SK-N-SH (cell line): ENCODE measurements at regions not wholly inside any gene's neighbourhood (a gene's known extent, or its start where the extent isn't known, plus 50 kb on each side); places are given as distances from the start of the nearest gene placed in this dataset.
A peak's percentile ranks its signal among the peaks of the same experiment; 100 is the strongest.

ENCODE experiments used
- CTCF ChIA-PET: fragments of 300-600, 350-600 bp; formaldehyde crosslinking; extraction: SDS; loops from one replicate; lab custom pipeline; 2021; lab: Yijun Ruan, JAX
- POLR2A ChIA-PET: fragments of 350-600 bp; sonication (Branson Sonifier 250); formaldehyde crosslinking; extraction: SDS; loops from one replicate; lab custom pipeline; 2020; ENCODE audit warnings: antibody characterized with exemption, inconsistent platforms; lab: Yijun Ruan, JAX
- DNase-seq: peaks from one replicate; pipeline ENCODE4 v3.0.0; 2012
- H2AFZ ChIP-seq: fragments of 200-600 bp; sonication (generic); 2 replicates; pipeline ENCODE4 v1.8.1; 2016; ENCODE audit warnings: antibody characterized with exemption, mild to moderate bottlenecking, low read depth
- H3F3A ChIP-seq: fragments of 200-600 bp; sonication (generic); replicated peaks from 2 replicates; pipeline ENCODE3; 2016; ENCODE audit warnings: antibody characterized with exemption, mild to moderate bottlenecking; ENCODE audit not compliant: insufficient read depth
- H3K27ac ChIP-seq, 2 experiments: fragments of 200-500 bp in 1 of 2; fragments of 200-600 bp in 1 of 2; sonication (Bioruptor generic) in 1 of 2; sonication (generic), shearing (Covaris generic) in 1 of 2; 2 replicates each; pipeline versions ENCODE4 v1.5.1 to v1.6.1; 2014 to 2016; ENCODE audit warnings: low read depth in 2 of 2, inconsistent platforms in 1 of 2, low read length in 1 of 2, mild to moderate bottlenecking in 1 of 2, mixed read lengths in 1 of 2
- H3K27me3 ChIP-seq: fragments of 200-600 bp; sonication (generic), shearing (Covaris generic); 2 replicates; pipeline ENCODE4 v1.6.1; 2016; ENCODE audit warnings: mixed run types; ENCODE audit not compliant: insufficient read depth
- H3K36me3 ChIP-seq, 2 experiments: fragments of 200-500 bp in 1 of 2; fragments of 200-600 bp in 1 of 2; sonication (Bioruptor generic) in 1 of 2; sonication (generic) in 1 of 2; replicated peaks in 1 of 2; 2 replicates each; pipeline versions ENCODE3 to v1.5.1; 2014 to 2016; ENCODE audit warnings: low read length in 1 of 2, mild to moderate bottlenecking in 1 of 2; ENCODE audit not compliant: insufficient read depth in 2 of 2, control insufficient read depth in 1 of 2
- H3K4me1 ChIP-seq, 2 experiments: fragments of 200-500 bp in 1 of 2; fragments of 200-600 bp in 1 of 2; sonication (Bioruptor generic) in 1 of 2; sonication (generic), shearing (Covaris generic) in 1 of 2; 2 replicates each; pipeline versions ENCODE4 v1.5.1 to v1.6.1; 2014 to 2016; ENCODE audit warnings: low read depth in 1 of 2, low read length in 1 of 2, mixed run types in 1 of 2; ENCODE audit not compliant: insufficient read depth in 2 of 2, control insufficient read depth in 1 of 2
- H3K4me2 ChIP-seq: fragments of 200-600 bp; sonication (generic), shearing (Covaris generic); 2 replicates; pipeline ENCODE4 v1.6.1; 2017; ENCODE audit warnings: mixed run types
- H3K4me3 ChIP-seq, 2 experiments: fragments of 200-500 bp in 1 of 2; fragments of 200-600 bp in 1 of 2; sonication (Bioruptor generic) in 1 of 2; sonication (generic), shearing (Covaris generic) in 1 of 2; 2 replicates each; pipeline versions ENCODE4 v1.5.1 to v1.8.1; 2014 to 2016; ENCODE audit warnings: low read depth in 2 of 2, inconsistent platforms in 1 of 2, low read length in 1 of 2, mild to moderate bottlenecking in 1 of 2, mixed read lengths in 1 of 2, moderate library complexity in 1 of 2
- H3K79me2 ChIP-seq: fragments of 200-600 bp; sonication (generic); 2 replicates; pipeline ENCODE4 v1.8.1; 2017; ENCODE audit warnings: mild to moderate bottlenecking; ENCODE audit not compliant: insufficient read depth
- H3K9ac ChIP-seq: fragments of 200-600 bp; sonication (generic); 2 replicates; pipeline ENCODE4 v1.6.1; 2017; ENCODE audit warnings: mixed run types
- H3K9me2 ChIP-seq: fragments of 200-600 bp; sonication (generic); 2 replicates; pipeline ENCODE4 v1.6.1; 2017; ENCODE audit warnings: mixed run types
- H3K9me3 ChIP-seq: fragments of 200-600 bp; sonication (generic); 2 replicates; pipeline ENCODE4 v1.6.1; 2017; ENCODE audit warnings: mixed run types, mild to moderate bottlenecking, moderate library complexity
- H4K20me1 ChIP-seq: fragments of 200-600 bp; sonication (generic); 2 replicates; pipeline ENCODE4 v1.6.1; 2017; ENCODE audit warnings: mild to moderate bottlenecking, mixed run types; ENCODE audit not compliant: insufficient read depth
- FOSL2 ChIP-seq: IDR thresholded peaks from 2 replicates; pipeline ENCODE4 v1.4.0; 2012; ENCODE audit warnings: low read depth, mild to moderate bottlenecking, moderate library complexity, borderline replicate concordance
- GATA2 ChIP-seq: sonication (generic); formaldehyde crosslinking; IDR thresholded peaks from 2 replicates; pipeline ENCODE4 v1.5.0; 2020; ENCODE audit warnings: mild to moderate bottlenecking, missing genetic modification reagents
- JUND ChIP-seq: IDR thresholded peaks from 2 replicates; pipeline ENCODE4 v1.4.0; 2012
- NFIC ChIP-seq: IDR thresholded peaks from 2 replicates; pipeline ENCODE4 v1.4.0; 2012; ENCODE audit warnings: borderline replicate concordance
- TCF12 ChIP-seq: IDR thresholded peaks from 2 replicates; pipeline ENCODE4 v1.4.0; 2012
- TEAD4 ChIP-seq: IDR thresholded peaks from 2 replicates; pipeline ENCODE4 v1.4.0; 2012; ENCODE audit warnings: mild to moderate bottlenecking, borderline replicate concordance; ENCODE audit not compliant: insufficient read depth
- YY1 ChIP-seq: IDR thresholded peaks from 2 replicates; pipeline ENCODE4 v1.4.0; 2012; ENCODE audit warnings: low read depth, mild to moderate bottlenecking
- WGBS: methylation state at CpG from one replicate; pipeline ENCODE4 v1.1.6; 2017; ENCODE audit warnings: low lambda C conversion rate; 5-methylcytosine and 5-hydroxymethylcytosine counted together
- TF ChIP-seq, protein P1 (sequence below): IDR thresholded peaks from 2 replicates; pipeline ENCODE4 v1.6.1; 2012; ENCODE audit warnings: mild to moderate bottlenecking, low read depth, low read length, moderate library complexity
- TF ChIP-seq, protein P2 (sequence below): IDR thresholded peaks from 2 replicates; pipeline ENCODE4 v1.4.0; 2012; ENCODE audit warnings: low read depth

DNA sequence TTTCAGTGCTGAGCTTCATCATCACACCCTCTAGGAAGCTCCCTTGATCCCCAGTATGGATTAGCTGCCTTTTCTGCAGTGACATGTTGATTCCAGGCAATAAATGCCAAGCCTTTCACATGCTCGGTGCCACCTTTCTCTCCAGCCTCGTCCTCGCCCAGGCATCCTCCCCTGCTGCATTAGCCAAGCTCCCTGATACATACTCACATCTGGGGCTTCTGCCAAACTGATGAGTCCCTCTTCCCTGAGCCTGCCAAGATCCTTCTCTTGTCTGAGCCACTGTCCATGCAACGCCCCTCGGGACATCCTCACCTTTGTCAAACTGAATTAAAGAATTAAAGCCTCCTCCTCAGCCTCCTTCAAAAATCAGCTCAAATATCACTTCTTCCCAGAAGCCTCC lies 538.5 kb upstream of the CDH11 start:
- ChIA-PET POLR2A (no interaction called here), CTCF (interaction anchor here (1.1 to 1.4 kb wide), 2 partner anchors 12 to 229 kb away, joined by 4 read pairs; no protein-coding TSS in a partner anchor)
- no peaks in the 10 kb centered on the region for H3K9me3 ChIP-seq

DNA sequence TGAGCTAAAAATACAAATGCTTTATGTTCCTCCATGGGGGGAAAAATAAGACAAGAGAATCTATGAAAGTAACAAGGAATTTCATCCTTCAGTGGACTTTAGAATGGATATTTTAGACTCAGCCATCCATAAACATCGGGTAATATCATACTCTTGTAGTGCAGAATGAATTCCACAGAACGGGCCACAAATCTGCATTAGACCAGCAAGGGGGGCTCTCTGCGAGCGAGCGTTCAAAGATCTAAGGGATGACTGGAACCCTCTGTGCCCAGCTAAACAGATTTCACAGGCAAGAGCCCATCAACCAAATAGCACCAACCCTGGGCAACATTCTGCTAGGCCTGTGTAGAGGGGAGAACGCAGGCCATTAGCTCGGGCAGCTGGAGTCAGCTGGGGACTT lies 537.9 kb upstream of the CDH11 start:
- H3K27ac ChIP-seq: no peak overlapping the region
- no peaks in the 10 kb centered on the region for H3K9me3 ChIP-seq
- H4K20me1 ChIP-seq: no peaks in the 10 kb centered on the region
- TF ChIP-seq, protein P1, sequence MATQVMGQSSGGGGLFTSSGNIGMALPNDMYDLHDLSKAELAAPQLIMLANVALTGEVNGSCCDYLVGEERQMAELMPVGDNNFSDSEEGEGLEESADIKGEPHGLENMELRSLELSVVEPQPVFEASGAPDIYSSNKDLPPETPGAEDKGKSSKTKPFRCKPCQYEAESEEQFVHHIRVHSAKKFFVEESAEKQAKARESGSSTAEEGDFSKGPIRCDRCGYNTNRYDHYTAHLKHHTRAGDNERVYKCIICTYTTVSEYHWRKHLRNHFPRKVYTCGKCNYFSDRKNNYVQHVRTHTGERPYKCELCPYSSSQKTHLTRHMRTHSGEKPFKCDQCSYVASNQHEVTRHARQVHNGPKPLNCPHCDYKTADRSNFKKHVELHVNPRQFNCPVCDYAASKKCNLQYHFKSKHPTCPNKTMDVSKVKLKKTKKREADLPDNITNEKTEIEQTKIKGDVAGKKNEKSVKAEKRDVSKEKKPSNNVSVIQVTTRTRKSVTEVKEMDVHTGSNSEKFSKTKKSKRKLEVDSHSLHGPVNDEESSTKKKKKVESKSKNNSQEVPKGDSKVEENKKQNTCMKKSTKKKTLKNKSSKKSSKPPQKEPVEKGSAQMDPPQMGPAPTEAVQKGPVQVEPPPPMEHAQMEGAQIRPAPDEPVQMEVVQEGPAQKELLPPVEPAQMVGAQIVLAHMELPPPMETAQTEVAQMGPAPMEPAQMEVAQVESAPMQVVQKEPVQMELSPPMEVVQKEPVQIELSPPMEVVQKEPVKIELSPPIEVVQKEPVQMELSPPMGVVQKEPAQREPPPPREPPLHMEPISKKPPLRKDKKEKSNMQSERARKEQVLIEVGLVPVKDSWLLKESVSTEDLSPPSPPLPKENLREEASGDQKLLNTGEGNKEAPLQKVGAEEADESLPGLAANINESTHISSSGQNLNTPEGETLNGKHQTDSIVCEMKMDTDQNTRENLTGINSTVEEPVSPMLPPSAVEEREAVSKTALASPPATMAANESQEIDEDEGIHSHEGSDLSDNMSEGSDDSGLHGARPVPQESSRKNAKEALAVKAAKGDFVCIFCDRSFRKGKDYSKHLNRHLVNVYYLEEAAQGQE: no peak
- TF ChIP-seq TEAD4: no peak
- no peak for TF ChIP-seq YY1
- no peak overlapping the region for H3K9ac ChIP-seq
- no peak for DNase-seq
- H3K4me2 ChIP-seq: no peak overlapping the region
- H3K36me3 ChIP-seq: no peaks in the 10 kb centered on the region
- no peak overlapping the region for H3K4me3 ChIP-seq
- POLR2A ChIA-PET: no interaction called here
- CTCF ChIA-PET: interaction anchor here (1.1 to 1.4 kb wide), 2 partner anchors 13 to 230 kb away, joined by 4 read pairs; no protein-coding TSS in a partner anchor
- H3K79me2 ChIP-seq: no peaks in the 10 kb centered on the region
- H2AFZ ChIP-seq: no peak overlapping the region
- no peaks in the 10 kb centered on the region for H3K27me3 ChIP-seq
- H3K4me1 ChIP-seq: peaks cover 24 to 55% of the 10 kb centered on the region in 2 experiments; a peak in 3 of 4 replicates
- no peaks in the 10 kb centered on the region for H3K9me2 ChIP-seq
- WGBS: 87% methylated on average over 6 of the region's 7 CpGs
- peaks cover 13% of the 10 kb centered on the region for H3F3A ChIP-seq

More for the DNA sequence above, 538.5 kb upstream of the CDH11 start:
- no peak for DNase-seq
- TF ChIP-seq, protein P2, sequence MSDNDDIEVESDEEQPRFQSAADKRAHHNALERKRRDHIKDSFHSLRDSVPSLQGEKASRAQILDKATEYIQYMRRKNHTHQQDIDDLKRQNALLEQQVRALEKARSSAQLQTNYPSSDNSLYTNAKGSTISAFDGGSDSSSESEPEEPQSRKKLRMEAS: 0 out of 2 replicates have a peak, but pooled peaks have one; percentile 22
- TF ChIP-seq NFIC (peak; percentile 69), TCF12 (peak; percentile 47; the same call in 1 of the 2 replicates), JUND (peak; percentile 24; the same call in 1 of the 2 replicates), GATA2 (CRISPR knock-in tag) (no peak), FOSL2 (peak; percentile 8; the same call in 1 of the 2 replicates)
- TF ChIP-seq, all 33 proteins: peak for 5
- Histone ChIP-seq H3K9me2 (no peaks in the 10 kb centered on the region), H3K27ac (no peak overlapping the region), H3K4me3 (no peak overlapping the region), H3K4me2 (peak overlapping the region; percentile 27; the same call in 1 of the 2 replicates), H3K79me2 (no peaks in the 10 kb centered on the region), H3K4me1 (peaks cover 29 to 55% of the 10 kb centered on the region in 2 experiments; a peak in 3 of 4 replicates), H3K9ac (no peak overlapping the region), H3F3A (peaks cover 13% of the 10 kb centered on the region), H3K27me3 (no peaks in the 10 kb centered on the region), H2AFZ (no peak overlapping the region), H4K20me1 (no peaks in the 10 kb centered on the region), H3K36me3 (no peaks in the 10 kb centered on the region)
- 38% methylated on average over 2 of the region's 5 CpGs for WGBS
